Epidermal melanocyte (primary cell): ENCODE measurements at regions not wholly inside any gene's neighbourhood (a gene's known extent, or its start where the extent isn't known, plus 50 kb on each side); places are given as distances from the start of the nearest gene placed in this dataset.

Source experiments
- DNase-seq: peaks from one replicate; pipeline ENCODE4 v3.0.0; 2011; ENCODE audit warnings: low spot score; ENCODE audit not compliant: insufficient read length

DNA sequence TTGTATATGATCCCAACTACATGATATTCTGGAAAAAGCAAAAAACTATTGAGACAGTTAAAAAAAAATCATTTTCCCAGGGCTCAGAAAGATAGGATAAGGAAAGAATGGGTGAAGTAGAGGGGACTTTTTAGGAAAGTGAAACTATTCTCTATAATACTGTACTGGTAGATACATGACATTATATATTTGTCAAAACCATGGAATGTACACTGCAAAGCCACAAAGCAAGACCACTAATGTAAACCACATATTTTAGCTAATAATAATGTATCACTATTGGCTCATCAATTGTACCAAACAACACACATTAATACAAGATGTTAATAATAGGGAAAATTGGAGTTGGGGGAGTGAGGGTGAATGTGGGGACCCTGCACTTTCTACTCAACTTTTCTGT is 182.6 kb downstream of the EFNB2 start:
- no peak for DNase-seq

DNA sequence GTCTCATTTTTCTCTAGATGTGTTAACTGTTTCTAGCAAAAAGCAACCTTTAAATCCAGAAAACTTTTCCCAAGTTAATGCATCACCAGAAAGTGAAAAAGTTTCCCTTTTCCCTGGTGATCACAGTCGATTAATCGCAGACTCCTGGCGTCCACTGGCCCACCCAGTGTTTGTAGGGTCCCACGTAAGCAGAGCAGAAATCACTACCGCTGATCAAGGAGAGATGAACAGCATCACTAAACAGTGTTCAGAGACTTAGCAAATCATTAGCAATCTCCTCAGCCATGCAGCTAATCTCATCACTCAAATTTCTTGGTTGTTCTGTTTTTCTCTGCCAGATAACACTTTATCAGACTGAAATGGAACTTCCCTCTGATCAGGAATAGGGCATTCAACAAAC is 184.2 kb downstream of the EFNB2 start:
- DNase-seq = no peak

GRCh38 chr13:106350208-106350607 is 185.3 kb downstream of the EFNB2 start:
- DNase-seq = no peak

DNA sequence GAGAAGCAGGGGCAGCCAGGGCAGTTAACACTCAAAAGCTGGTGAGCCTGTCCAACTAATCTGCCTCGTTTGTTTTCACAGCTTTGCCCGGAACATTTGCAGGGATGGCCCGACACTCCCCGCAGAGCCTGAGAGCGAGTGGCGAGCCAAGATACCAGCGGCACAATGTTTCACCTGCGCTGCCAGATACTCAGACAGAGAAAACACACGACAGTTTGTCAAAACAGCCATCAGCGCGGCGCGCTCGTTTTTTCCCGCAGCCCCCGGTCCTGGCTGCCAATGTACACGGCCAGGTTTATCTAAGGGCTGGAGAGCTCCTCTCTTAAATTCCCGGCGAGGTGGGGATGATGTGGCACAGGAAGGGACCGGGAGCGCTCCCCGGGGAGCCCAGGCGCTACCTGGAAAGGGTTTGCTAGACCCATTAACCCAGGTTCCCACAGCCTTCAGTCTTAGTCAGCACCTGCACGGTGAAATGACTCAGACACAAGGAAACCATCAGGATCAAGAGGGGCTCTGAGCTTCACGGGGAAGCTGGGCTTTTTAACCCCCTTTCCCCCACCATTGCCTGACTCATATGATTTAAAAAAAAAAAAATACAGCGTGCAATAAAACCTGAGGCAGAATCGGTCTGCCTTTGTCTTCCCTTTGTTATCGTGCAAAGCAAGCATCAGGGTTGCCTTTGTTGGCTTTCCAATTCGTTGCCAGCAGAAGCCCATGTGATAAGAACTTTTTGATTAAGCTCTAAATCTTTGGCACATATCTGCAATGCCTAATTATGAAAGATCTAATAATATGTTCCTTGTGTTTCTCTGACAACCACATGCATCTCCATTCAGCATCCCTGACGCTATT is 186.2 kb downstream of the EFNB2 start:
- no peak for DNase-seq

DNA sequence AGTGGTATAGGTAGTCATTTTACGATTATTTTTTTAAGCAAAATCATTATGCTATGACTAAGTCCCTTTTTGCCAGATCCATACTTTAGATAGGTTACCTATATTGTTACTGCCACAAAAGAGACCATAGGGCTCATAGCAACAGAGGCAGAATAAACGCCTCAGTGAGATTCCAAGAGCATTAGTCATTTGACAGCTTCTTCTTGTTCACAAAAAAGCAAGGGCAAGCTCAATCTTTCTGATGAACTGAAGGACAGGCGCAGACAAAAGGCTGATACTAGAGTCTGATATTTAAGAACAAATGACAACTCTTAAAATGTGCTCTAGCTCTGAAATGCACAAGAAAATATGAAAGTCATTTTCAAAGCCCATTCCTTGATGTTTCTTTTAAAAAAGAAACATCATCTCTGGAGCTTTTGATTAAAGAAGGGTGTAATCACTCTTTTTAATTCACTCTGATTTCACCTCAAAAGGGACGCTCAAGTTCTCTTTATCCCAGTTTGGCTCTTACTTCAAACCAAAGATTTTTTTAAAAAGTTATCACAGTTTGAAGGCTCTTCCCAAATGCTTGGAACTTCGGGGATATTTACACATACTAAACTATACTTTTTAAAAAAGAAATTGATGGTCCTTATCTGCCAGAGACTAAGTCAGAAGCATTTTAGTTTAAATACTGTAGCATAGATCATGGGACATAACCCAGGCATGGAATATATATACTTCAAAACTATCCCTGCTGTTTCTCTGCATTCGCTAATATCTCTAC is 187.2 kb downstream of the EFNB2 start:
- DNase-seq = no peak

DNA sequence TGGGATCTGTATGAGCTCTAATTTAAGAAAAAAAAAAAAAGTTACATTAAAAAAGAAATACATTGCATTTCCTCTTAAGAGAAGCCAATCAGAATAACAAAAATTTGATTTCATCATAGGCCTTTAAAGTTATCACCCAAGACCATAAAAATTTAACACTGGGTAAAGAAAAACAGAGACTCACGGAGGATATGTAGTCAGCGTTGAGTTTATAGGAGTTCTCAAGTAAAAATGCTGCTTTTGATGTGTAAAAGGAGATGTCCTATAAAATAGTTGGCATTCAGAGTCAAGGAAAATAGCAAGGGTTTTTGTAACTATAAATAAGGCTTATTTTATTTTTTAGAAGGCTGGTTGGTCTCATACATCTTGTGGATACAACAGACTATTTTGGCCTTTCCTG is 191.1 kb downstream of the EFNB2 start:
- no peak for DNase-seq

DNA sequence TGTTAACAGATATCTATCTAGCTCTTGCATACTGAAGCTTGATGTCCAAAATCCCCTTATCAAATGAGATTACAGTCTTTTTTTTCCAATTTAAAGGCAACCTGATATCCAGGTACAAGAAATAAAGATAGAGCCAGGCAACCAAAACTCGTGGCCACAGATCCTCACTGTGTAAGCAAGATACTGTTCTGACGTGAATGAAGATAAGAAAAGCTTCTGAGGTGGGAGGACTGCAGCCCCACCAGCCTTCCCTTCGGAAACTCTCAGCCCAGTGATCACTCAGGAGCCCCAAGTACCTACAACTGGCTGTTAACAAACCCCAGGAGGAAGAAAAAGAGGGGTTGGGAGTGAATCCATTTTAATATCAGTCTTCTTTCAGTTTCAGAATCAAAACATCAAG is 191.6 kb downstream of the EFNB2 start:
- DNase-seq = no peak

DNA sequence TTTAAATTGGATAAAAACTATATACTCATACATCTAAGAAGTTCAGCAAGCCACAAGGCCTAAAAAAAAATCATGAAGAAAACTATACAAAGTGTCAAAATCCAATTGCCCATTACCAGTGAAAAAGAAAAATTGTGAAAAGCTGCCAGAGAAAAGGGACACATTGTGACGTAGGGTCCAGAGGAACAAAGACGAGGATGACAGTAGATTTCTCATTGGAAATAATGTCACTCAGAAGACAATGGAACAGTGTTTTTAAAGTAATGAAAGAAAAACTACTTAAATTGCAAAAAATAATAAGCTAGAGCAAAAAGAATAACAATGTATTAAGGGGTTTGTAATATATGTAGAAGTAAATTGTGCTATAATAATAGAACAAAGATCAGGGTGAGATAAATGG is 195.2 kb downstream of the EFNB2 start:
- no peak for DNase-seq

GRCh38 chr13:106337096-106337850 is 198.2 kb downstream of the EFNB2 start:
- no peak for DNase-seq

GRCh38 chr13:106336668-106337067 is 198.8 kb downstream of the EFNB2 start:
- no peak for DNase-seq

- DNase-seq = no peak
Observed at GRCh38 chr13:106332621-106333020, 202.8 kb downstream of the EFNB2 start.

GRCh38 chr13:106331116-106331515 is 204.3 kb downstream of the EFNB2 start:
- no peak for DNase-seq

- DNase-seq = no peak
Observed at GRCh38 chr13:106329941-106330340, 205.5 kb downstream of the EFNB2 start.

GRCh38 chr13:106326751-106327150 is 208.7 kb downstream of the EFNB2 start:
- no peak for DNase-seq

GRCh38 chr13:106324444-106324843 is 211.0 kb downstream of the EFNB2 start:
- DNase-seq = no peak

- no peak for DNase-seq
Observed at GRCh38 chr13:106322628-106323027, 212.8 kb downstream of the EFNB2 start.

- peak; percentile 27 for DNase-seq
Observed at GRCh38 chr13:106318941-106319411, 216.5 kb downstream of the EFNB2 start.

DNA sequence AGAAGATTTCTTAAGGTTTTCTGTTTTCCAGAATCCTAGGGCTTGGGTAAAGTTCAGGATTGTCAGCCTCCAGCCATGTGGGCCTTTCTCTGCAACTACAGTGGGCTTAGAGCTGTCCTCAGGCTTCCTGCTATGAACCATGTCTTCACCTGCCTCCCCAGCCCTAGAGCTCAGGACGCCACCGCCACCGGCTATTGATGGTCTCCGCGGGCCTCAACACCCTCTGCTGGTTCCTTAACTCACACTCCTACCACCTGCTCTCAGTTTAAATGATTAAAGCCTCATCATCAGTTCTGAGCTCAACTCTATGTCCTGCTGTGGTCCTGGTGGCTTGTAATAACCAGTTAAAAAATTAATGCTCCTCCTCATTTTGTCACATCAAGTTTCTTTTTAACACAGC is 221.0 kb downstream of the EFNB2 start:
- no peak for DNase-seq

GRCh38 chr13:106311004-106311403 is 224.5 kb downstream of the EFNB2 start:
- no peak for DNase-seq

- DNase-seq = no peak
Observed at GRCh38 chr13:106310291-106310865, 225.1 kb downstream of the EFNB2 start.

DNA sequence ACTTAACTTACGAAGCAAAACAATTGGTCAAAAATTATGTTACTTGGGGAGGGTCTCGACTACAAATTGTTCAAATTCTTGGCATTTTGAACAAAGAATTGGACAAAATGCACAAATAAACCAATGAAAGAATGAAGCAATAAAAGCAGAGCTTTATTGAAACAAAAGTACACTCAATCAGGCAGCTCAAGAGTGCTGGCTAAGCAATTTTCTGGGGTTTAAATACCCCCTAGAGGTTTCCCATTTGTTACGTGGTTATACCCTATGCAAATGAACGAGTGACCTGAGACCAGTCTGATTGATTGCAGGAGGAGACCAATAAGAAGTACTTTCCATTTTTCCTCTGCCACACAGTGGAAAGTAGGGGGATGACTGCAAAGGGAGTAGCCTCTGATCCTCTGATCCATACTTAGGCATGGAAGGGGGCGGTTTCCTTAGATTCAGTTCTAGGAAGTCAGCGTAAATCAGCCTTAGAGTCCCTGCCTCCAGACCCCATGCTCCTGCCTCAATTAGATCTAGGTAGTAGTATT is 228.6 kb downstream of the EFNB2 start:
- DNase-seq = no peak
